ENCODE measurements at regions not wholly inside any gene's neighbourhood (a gene's known extent, or its start where the extent isn't known, plus 50 kb on each side); places are given as distances from the start of the nearest gene placed in this dataset.

GRCh38 chr9:78724896-78725295, 428.0 kb downstream of the PSAT1 start:
- no peak for FAIRE-seq
- H3K4me1 ChIP-seq, result no peaks in the 10 kb centered on the region
- no peak overlapping the region for H3K27ac ChIP-seq
- H3K9me3 ChIP-seq, result peaks cover 18% of the 10 kb centered on the region; the same call in 1 of the 3 replicates
- DNase-seq (ENCODE audit: low read depth in 1 of 2, low spot score in 1 of 2), result no peak
- H3K4me2 ChIP-seq, result no peak overlapping the region
- WGBS (ENCODE audit: missing lambda C conversion rate), result 93% methylated on average over 2 of the region's 2 CpGs
- POLR2A ChIA-PET, result no interaction called here
- no peak for TF ChIP-seq EHF (CRISPR knock-in tag; IDR thresholded peaks at IDR 0.05)
- TF ChIP-seq HOXB5 (CRISPR knock-in tag; IDR thresholded peaks at IDR 0.05), result no peak
- TF ChIP-seq RNF2 (IDR thresholded peaks at IDR 0.05; ENCODE audit: borderline replicate concordance, low read depth), result no peak
- no peak for TF ChIP-seq KDM5A (IDR thresholded peaks at IDR 0.05)
- TF ChIP-seq HOXA7 (CRISPR knock-in tag; IDR thresholded peaks at IDR 0.05), result no peak
- H3K4me3 ChIP-seq, result no peak overlapping the region
- no peak for ATAC-seq
- CTCF ChIA-PET, result interaction anchor here (1.4 kb wide), 1 partner anchor 17 kb away, joined by 3 read pairs; no protein-coding TSS in a partner anchor

GRCh38 chr9:78725503-78725902, 428.6 kb downstream of the PSAT1 start:
- 92% methylated on average over 1 of the region's 1 CpG for WGBS (ENCODE audit: missing lambda C conversion rate)
- FAIRE-seq, result no peak
- no peak for ATAC-seq
- no peak for DNase-seq (ENCODE audit: low read depth in 1 of 2, low spot score in 1 of 2)
- no peak overlapping the region for H3K4me3 ChIP-seq
- no peaks in the 10 kb centered on the region for H3K4me1 ChIP-seq
- H3K9me3 ChIP-seq, result peaks cover 18% of the 10 kb centered on the region; the same call in 1 of the 3 replicates
- TF ChIP-seq FOSB (CRISPR knock-in tag; IDR thresholded peaks at IDR 0.05) (no peak), NFE2L2 (conservative IDR thresholded peaks at IDR 0.05; ENCODE audit: low read length) (no peak), EP300 (IDR thresholded peaks at IDR 0.05) (no peak), BHLHE40 (IDR thresholded peaks at IDR 0.05; ENCODE audit: low read depth, low read length) (no peak), ESRRA (IDR thresholded peaks at IDR 0.05; ENCODE audit: borderline replicate concordance, low read length) (no peak), MAFK (IDR thresholded peaks at IDR 0.05; ENCODE audit: partially characterized antibody) (no peak), MYC (IDR thresholded peaks at IDR 0.05; ENCODE audit: borderline replicate concordance, low read length) (no peak), HEYL (CRISPR knock-in tag; IDR thresholded peaks at IDR 0.05) (no peak), ZNF302 (CRISPR knock-in tag; IDR thresholded peaks at IDR 0.05) (no peak), ATOH8 (CRISPR knock-in tag; IDR thresholded peaks at IDR 0.05; ENCODE audit: low read depth) (no peak), REST (IDR thresholded peaks at IDR 0.05) (no peak), ELK1 (IDR thresholded peaks at IDR 0.05; ENCODE audit: low read depth, low read length) (no peak), KDM1A (IDR thresholded peaks at IDR 0.05; ENCODE audit: low read depth) (no peak), HOXB5 (CRISPR knock-in tag; IDR thresholded peaks at IDR 0.05) (no peak), ZC3H11A (IDR thresholded peaks at IDR 0.05) (no peak), ZFP36 (IDR thresholded peaks at IDR 0.05; ENCODE audit: borderline replicate concordance, partially characterized antibody) (no peak), RFX5 (IDR thresholded peaks at IDR 0.05) (no peak)
- H3K4me2 ChIP-seq, result no peak overlapping the region
- POLR2A ChIA-PET, result no interaction called here
- no peak overlapping the region for H3K27ac ChIP-seq
- CTCF ChIA-PET, result interaction anchor here (1.4 kb wide), 1 partner anchor 18 kb away, joined by 3 read pairs; no protein-coding TSS in a partner anchor
